GM18873 (cell line): ENCODE measurements at regions not wholly inside any gene's neighbourhood (a gene's known extent, or its start where the extent isn't known, plus 50 kb on each side); places are given as distances from the start of the nearest gene placed in this dataset.

Experiments
- ATAC-seq: cut with Tn5 transposase; IDR thresholded peaks from one replicate; pipeline ENCODE4 v1.9.1; 2021; ENCODE audit warnings: mild to moderate bottlenecking, moderate library complexity, moderate number of reproducible peaks; ENCODE audit not compliant: unreplicated experiment, low FRiP score

DNA sequence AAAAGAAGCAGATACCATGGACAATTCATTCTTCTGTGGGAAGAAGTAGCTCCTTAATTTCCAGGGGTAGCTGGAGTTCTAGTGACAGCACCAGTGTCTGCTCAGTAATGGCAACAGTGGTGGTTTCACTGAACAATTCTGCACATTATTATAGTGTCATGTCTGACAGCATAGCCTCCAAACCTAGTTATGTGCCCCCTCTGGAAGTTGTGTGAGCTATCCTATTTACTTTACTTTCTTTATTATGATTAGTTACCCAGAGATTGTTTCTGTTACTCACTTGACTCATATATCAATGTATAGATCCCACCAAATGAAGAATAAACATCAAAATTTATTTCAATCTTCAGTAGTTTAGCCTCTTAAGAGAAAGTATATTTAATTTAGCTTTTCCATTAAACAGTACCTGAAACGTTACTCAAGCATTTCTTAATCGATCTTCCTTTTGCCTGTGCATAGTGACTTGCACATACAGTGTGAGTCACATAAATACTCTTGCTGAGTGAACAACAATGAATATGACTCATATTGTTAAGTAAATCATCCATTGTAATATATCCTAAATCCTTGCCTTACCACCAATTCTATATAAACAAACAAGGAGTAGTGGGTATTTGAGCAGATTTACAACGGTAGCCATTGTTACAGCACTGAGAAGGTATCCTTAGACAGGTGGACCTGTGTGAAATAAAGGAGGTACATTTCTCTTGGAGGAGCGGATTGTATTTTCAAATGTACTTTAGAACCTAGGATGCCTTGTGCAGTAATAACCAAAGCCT lies 534.7 kb downstream of the ANKRD50 start:
- no peak for ATAC-seq

DNA sequence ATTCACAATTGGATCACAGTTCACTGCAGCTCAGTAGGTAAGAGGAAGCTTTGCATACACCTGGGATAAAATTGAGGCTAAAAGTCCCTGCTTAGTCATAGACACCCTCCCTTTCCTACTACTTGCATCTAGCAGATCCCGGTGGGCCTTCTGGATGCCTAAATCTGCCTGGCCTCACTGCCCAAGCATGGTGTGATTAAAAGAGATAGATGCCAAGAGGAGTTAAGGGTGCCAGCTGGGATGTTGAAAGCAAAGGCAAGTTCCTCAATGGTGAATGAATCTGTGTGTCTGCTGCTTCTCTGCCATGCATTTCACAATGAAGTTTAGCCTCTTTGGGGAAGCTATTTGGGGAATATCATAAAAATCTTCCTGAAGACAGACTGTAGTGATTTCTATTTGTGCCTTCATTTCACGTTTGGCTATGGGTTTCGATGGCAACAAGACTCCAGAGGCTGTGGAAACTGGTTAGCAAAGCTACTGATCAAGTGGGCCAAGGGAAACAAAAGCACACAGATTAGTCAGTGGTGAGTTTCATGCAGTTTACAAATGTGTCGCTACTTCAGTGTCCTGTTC lies 534.0 kb downstream of the ANKRD50 start:
- ATAC-seq: no peak

DNA sequence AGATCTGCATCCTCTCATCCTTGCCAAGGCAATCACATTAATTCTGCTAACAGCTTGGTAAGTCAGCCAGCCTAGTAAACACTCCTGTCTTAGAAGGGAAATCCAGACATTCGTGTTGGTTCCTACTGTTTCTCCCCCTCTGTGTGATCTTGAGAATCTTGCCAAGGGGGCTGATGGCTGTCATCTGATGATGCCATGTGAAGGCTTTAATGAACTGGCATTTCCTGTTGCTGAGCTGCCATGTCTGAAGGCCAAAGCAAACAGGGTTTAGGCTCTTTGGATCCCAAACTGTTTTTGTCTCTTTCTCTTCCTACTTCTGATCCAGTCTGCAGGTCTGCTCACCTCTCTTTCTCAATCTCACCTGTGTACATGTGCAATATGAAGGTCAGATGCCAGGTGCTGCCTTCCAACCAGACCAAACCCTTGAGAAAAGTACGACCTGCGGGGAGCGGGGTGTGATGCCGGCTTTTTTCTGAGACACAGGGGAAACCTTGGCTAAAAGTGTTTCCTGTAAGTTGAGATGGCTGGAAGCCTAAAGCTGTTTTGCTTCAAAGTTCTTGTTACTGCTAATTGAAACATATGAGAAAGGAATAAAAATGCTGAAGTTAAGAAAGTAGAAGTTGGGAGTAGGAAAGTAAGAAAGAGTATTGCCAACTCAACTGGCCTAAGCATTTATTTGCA lies 532.9 kb downstream of the ANKRD50 start:
- ATAC-seq: no peak

DNA sequence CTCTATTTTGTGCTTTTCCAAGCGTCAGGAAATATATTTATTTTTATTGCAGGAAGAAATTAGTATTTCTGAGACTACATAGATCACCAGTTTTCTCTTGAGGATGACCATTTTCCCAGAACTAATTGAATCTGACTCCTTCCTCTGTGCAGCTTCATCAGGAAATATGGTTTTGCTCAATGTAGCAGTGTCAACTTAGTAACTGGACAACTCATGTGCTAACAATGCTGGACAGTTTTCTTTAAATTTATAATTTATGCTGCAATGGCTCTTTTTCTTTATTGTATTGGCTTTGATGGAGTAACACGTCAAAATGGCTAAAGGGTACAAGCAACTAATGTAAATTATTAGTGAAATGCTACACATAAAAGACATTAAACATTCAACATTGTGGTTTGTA lies 531.5 kb downstream of the ANKRD50 start:
- ATAC-seq: no peak

DNA sequence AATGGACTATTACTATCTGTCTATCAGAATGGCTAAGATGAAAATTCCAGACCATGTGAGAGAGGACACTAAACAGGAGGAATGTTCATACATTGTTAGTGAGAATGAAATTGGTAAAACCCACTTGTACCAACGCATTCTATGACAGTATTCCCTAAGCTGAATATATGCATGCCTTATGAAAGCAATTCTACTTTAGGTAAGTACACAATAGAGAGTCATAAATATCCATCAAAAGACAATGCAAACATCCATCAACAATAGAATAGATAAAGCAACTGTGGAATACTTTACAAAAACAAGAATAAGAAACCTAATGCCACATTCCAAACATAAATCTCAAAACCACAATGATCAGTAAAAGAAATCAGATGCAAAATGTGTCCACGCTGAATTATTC lies 529.3 kb downstream of the ANKRD50 start:
- no peak for ATAC-seq

DNA sequence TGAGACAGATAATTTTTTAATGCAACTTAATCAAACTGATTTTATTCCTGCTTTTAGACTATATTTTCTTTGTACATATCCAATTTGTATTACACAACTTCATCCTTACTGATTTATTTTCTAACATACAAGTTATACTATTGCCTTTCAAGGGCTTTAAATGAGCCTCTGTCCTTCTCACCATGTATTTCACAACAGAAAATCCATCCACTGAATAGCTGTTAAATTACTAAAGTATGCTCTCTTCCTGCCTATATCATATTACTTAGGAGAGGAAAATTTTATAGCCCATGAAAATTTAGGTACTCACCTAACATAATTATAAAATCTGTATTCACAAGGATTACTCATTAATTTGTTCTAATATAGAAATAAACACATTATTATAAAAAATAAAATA lies 528.6 kb downstream of the ANKRD50 start:
- no peak for ATAC-seq

DNA sequence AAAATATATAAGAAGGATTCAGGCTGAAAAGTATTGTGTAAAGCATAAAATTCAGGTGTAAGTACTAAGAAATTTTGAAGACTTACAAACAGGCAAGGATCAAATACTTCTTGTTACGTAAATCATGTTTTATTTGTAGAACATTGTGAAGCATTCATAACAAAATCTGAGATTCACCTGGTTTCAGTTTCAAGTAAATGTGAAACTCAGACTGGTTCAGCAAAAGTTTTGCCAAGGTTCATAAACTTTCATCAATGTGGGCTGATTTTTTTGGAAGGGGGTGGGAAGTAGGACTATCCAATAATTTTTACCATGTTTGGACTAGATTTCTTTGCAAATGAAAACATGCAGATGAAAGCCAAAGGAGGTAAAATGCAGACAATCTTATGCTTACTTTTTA lies 527.7 kb downstream of the ANKRD50 start:
- ATAC-seq: no peak

DNA sequence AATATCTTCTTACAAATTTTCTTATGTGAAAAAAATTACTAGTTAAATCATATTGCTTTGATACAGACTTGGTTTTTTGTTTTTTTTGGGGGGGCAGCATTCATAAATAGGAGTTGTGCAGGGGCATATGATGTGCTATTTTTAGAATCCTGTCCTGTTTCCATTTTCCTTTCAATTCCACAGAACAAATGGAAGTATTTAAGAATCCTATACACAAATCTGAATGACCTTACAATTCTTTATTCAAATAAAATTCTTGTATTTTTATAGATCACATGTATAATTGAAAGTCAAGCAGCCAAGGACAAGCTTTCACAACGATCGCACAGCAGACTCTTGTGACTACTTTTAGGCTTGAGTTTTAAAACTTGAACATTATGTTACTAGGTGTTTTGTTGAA lies 523.9 kb downstream of the ANKRD50 start:
- ATAC-seq: no peak

DNA sequence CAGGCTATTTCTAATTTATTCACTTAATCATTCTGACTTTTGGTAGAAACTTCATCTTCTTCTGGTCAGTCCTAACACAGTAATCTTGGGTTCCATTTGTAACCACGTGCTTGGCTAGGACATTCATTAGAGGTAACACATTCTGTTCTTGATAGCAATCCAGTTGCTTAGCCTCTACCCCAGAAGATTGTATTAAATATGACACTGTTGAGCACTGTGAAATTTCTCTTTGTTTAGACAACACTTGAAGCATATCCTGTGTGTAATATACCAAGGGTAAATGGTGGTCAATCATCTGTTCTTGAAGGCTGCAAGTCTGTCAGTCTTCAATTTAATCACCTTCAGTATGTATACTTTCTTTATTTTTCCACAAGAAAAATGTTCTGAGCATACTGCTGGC lies 523.0 kb downstream of the ANKRD50 start:
- no peak for ATAC-seq

DNA sequence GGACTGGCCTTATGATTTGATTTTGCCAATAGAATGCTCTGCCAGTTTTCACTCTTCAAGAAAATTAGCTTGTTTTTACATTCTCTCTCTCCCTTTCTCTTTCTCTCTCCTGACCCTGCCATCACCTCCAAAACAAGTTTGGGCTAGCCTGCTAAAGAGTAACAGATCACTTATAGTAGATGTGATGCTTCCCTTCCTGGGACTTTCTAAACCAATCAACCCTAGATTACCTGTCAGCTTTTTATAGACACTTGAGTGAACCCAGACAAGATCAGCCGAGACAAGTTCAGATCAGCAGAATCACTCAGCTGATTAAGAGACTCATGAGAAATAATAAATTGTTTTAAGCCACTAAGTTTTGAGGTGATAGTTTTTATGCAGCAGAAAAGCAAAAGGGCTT lies 521.2 kb downstream of the ANKRD50 start:
- no peak for ATAC-seq

DNA sequence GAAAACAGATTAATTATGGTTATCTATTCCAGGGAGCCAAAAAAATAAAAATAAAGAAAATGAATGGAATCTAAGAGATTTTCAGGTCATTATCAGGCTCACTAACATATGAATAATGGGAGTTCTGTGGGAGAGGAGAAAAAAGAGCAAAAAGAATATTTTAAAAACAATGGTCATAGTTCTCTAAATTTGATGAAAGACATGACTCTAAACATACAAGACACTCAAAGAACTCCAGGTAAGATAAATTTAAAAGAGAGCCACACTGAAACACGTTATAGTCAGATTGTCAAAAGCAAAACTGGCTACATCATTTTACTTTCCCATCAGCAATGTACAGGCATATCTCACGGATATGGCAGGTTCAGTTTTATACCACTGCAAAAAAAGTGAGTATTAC lies 520.0 kb downstream of the ANKRD50 start:
- ATAC-seq: no peak

DNA sequence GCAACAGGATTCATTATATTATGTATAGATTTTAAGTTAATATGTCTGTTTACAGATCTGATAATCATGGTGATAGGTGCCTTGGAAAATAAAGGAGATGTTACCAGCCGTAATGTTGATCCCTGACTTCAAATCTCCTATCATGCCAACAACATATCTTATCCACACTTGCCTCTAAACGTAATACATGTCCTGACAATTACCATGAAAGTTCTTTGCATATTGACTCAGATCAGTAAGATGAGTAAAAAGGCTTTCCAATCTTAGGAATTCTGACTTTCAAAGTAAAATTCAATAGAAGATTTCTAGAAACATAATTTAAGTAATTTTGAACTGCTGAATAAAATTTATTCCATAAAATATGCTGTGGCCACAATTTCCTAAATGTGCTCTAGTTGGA lies 513.3 kb downstream of the ANKRD50 start:
- no peak for ATAC-seq

DNA sequence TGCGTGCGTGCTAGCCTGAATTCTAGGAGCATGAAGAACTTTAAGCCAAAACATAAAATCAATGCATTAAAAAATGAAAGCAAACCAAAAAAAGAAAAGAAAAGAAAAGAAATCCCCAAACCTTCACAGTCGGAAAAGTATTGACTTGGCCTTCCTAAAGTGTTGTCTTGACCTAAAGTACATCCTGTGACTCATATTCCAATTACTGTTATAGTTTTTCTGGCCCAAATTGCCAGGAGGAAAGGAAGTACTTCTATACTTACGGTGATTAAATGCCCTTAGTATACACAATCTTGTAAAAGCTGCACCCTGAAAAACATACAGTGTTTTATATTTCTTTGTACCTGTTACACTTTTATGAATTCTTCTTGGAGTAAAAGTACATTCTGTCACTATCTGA lies 512.8 kb downstream of the ANKRD50 start:
- no peak for ATAC-seq

DNA sequence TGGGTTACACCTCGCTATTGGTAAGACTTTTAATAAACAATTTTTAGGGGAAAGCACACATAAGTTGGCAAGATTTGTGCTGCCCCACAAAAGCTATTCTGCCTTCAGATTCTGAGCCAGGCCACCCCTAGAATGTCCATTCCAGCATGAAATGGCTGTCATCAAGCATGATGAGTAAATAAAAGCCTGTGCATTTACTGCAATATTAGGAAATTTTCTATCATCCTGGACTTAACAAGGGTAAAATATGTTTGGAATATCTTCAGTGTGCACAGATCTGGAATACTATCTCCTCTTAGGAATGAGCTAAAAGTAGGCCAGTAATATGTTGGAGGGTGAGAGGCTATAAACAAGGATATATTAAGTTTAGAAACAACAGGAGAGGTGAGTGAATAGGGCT lies 510.9 kb downstream of the ANKRD50 start:
- ATAC-seq: no peak

DNA sequence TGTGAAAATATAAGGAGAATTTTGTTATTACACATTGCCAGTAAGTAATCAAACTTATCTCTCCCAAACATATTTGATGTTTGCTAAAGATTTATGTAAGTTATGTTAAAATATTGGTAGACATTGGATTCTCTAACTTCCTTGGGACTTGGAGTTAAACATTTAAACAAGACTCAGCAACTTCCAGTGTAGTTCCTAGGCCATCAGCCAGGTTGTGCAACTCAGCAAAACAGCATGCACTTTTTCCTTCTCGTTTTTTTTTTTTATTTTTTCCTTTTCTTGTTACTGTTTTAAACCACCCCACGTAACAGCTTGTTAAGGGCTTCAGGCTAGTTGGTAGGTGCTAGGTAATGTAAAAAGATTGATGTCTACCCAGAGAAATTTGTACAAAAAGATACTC lies 510.4 kb downstream of the ANKRD50 start:
- ATAC-seq: no peak

DNA sequence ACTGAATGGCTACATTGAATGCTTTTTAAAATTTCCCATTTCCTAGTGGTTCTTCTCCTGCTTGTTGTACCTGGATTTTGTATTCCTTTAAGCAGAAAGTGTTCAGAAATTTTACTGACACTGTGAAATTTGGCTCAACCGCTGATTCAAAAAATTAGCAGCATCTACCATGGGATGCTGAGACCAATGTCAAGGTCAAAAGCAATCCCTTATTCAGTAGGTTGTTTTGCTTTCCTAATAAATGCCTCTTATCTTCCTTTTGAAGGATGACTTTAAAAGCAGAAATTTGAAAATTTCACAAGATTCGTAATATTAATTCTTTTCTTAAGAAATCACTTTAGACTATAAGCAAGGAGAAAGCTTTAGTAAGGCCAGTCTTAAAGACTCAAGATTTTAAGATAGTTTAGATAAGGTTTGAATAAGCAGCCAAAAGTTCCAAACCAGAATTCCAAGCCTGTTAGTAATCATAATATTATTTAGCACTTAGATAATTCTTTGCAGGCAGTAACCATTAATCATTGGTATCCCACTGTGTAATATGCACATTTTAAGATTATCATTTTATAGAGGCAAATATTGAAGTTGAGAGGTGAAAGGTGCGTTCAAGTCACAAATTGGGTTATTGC lies 508.8 kb downstream of the ANKRD50 start:
- ATAC-seq: no peak

DNA sequence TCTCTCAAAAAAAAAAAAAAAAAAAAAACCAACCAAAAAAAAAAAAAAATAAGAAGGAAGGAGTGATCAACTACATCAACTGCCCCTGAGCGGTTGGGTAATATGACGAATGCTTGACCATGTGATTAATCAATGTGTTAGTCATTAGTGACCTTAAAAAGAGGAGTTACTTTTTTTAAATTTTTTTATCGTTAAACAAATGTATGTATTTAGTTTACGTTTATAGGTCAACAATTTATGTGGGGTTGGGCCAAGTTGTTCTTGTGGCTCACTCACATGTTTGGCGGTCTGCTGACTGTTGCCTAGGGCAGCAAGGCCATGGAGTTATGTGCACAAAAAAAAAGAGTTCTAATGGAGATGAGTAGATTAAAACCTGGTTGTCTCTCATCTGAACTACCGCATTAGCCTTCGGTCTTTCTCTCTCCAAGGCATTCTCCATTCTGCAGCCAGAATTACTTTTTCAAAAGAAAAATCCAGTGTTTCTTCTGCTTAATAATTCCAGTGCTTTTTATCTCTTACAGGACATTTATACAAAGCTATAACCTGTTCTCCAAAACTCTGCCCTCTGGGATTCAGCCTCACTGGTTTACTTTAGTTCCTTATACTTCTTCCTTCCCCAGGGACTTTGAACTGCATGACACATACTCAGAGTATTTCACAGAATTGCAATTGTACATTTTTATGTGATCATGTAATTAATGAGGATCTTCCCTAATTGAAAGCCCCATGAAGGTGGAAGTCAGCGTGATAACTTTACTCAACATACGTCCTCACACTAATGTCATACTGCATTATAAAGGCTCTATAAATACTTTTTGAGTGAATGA lies 505.5 kb downstream of the ANKRD50 start:
- ATAC-seq: no peak

DNA sequence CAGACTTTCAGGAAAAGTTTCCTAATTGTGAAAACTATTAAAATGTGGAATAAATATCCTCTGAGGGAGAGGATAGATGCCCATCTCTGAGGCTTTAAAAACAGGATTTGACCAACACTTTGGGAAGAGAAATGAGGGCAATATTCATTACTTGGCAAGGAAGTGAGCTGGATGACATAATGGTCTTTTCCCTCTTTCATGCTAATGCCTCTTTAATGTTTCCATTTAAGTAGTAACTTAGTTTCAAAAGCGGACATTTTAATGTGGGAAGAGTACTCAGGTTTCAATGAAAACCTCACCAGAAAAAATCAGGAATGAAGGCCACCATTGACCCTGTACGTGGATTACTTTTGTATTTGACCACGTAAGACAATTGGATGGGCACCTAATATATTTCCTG lies 503.3 kb downstream of the ANKRD50 start:
- no peak for ATAC-seq

DNA sequence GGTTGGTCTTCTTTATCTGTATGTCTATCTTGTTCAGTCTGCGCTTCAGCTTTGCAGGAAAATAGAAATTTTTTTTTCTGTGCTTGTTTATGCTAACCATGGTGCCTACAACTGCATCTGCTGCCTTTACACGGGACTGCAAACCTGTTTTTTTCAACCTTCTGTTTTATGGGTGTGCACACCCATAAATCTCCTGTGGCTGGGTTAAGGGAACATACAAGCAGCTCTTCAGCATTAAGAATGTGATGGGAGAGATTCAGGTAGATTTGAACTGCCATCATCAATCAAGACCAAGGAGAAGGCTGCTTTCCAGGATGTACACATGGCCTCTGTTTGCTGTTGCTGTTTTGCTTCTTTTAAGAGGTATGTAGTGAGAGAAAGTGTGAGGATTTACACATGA lies 502.9 kb downstream of the ANKRD50 start:
- ATAC-seq: no peak

DNA sequence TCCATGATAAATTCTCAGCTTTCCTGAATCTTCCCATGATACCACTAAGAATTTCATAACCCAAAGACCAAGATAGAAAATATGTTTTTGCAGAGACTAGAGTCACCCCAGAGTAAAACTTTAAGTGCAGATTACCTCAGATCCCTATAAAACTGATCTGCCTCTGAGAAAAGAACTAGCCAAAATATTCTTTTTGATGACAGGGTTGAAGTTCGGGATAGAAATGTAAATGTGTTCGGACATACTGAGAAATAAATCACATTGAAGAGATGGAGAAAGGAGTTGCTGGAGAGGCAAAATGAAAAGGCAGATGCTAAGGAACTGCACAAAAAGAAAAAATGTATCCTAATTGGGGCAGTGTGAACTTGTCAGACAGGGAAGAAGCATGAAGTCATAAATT lies 501.8 kb downstream of the ANKRD50 start:
- ATAC-seq: no peak
